ENCODE measurements at regions not wholly inside any gene's neighbourhood (a gene's known extent, or its start where the extent isn't known, plus 50 kb on each side); places are given as distances from the start of the nearest gene placed in this dataset.
A peak's percentile ranks its signal among the peaks of the same experiment; 100 is the strongest.

DNA sequence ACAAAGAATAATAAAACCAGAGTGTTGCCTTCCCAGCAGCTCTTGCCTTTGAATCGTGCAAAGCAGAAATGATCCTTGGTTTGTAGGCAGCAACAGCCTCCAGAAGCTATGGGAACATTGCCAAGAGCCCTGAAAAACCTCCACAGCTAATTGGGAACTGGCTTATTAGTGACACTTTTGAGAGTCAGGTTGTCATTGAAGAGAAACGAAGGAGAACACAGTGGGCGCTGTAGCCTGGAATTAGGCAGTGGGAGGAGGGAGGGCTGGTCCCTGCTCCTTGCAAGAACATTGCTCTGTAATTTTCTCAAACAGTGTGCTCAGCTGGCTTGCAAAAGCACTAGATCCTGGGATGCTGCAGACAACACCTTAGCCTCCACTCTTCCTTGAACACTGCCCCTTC, 331.5 kb upstream of the EMCN start:
- H3K4me2 ChIP-seq (ENCODE audit: low read length), result no peak overlapping the region
- H3K79me2 ChIP-seq (ENCODE audit: low read length), result no peaks in the 10 kb centered on the region
- no peaks in the 10 kb centered on the region for H3K9me2 ChIP-seq (replicated peaks; ENCODE audit: low read length)
- no peak overlapping the region for H3K27ac ChIP-seq (ENCODE audit: low read length)
- no peaks in the 10 kb centered on the region for H3K9me3 ChIP-seq (ENCODE audit: low read length)
- no peak overlapping the region for H3K9ac ChIP-seq (ENCODE audit: low read length)
- H3K36me3 ChIP-seq (ENCODE audit: low read depth, low read length), result no peaks in the 10 kb centered on the region
- no peak overlapping the region for H2AFZ ChIP-seq (ENCODE audit: low read length)
- no peak for ATAC-seq
- BruUV-seq (replicated peaks), result no TSS peak
- H3K4me3 ChIP-seq (ENCODE audit: low read length), result no peak overlapping the region
- H3F3A ChIP-seq (ENCODE audit: low read length, unreplicated experiment), result no peaks in the 10 kb centered on the region
- H3K4me1 ChIP-seq (ENCODE audit: insufficient read depth, low read length), result no peaks in the 10 kb centered on the region
- TF ChIP-seq EZH2phosphoT487 (IDR thresholded peaks at IDR 0.05; ENCODE audit: borderline replicate concordance, low read length) (no peak), EZH2 (IDR thresholded peaks at IDR 0.05; ENCODE audit: low read length, unreplicated experiment) (no peak), CTCF (conservative IDR thresholded peaks at IDR 0.05; ENCODE audit: low read depth, low read length) (no peak)
- POLR2A ChIA-PET (ENCODE audit: unreplicated experiment), result no interaction called here
- no peak for DNase-seq
- intact Hi-C loops (cut with micrococcal nuclease), result no loop called here
- no peaks in the 10 kb centered on the region for H3K27me3 ChIP-seq (ENCODE audit: low read length)
- no peaks in the 10 kb centered on the region for H4K20me1 ChIP-seq (ENCODE audit: low read length)
- CTCF ChIA-PET, result interaction anchor here (0.7 kb wide), 1 partner anchor 88 kb away, joined by 3 read pairs; no protein-coding TSS in a partner anchor

DNA sequence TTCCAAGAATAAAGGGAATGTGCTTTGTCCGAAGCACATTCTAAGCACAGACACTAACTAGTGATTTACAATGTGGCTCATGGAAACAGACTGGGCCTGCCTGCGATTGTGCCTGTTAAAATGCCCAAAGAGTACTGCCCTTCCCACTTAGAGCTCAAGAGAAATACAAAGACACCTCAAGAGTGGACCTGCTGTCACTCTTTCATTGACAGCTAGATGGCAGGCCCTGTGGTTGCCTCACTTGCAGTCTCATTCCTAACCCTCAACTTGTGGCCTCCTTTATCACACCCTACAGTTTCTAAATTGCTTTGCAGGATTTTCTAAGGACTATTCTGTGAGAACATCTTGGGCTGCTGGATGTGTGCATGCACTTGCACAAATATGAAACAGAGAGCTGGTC, 331.0 kb upstream of the EMCN start:
- H3K36me3 ChIP-seq (ENCODE audit: low read depth, low read length), result no peaks in the 10 kb centered on the region
- no TSS peak for BruUV-seq (replicated peaks)
- intact Hi-C loops (cut with micrococcal nuclease), result no loop called here
- no peaks in the 10 kb centered on the region for H3K27me3 ChIP-seq (ENCODE audit: low read length)
- no peaks in the 10 kb centered on the region for H3K9me2 ChIP-seq (replicated peaks; ENCODE audit: low read length)
- DNase-seq (peak; percentile 9), ATAC-seq (0 out of 2 replicates have a peak, but pooled peaks have one; percentile 42)
- H3K9me3 ChIP-seq (ENCODE audit: low read length), result no peaks in the 10 kb centered on the region
- H4K20me1 ChIP-seq (ENCODE audit: low read length), result no peaks in the 10 kb centered on the region
- TF ChIP-seq CTCF (conservative IDR thresholded peaks at IDR 0.05; ENCODE audit: low read depth, low read length) (peak; percentile 38; the same call in 1 of the 2 replicates), EZH2 (IDR thresholded peaks at IDR 0.05; ENCODE audit: low read length, unreplicated experiment) (no peak), EZH2phosphoT487 (IDR thresholded peaks at IDR 0.05; ENCODE audit: borderline replicate concordance, low read length) (no peak)
- no peaks in the 10 kb centered on the region for H3K4me1 ChIP-seq (ENCODE audit: insufficient read depth, low read length)
- ChIA-PET CTCF (interaction anchor here (0.6 to 0.7 kb wide), 2 partner anchors 89 to 171 kb away, joined by 3 to 7 read pairs; no protein-coding TSS in a partner anchor), POLR2A (ENCODE audit: unreplicated experiment) (no interaction called here)
- no peak overlapping the region for H2AFZ ChIP-seq (ENCODE audit: low read length)
- H3K4me3 ChIP-seq (ENCODE audit: low read length), result no peak overlapping the region
- no peak overlapping the region for H3K4me2 ChIP-seq (ENCODE audit: low read length)
- H3K9ac ChIP-seq (ENCODE audit: low read length), result no peak overlapping the region
- H3F3A ChIP-seq (ENCODE audit: low read length, unreplicated experiment), result no peaks in the 10 kb centered on the region
- H3K27ac ChIP-seq (ENCODE audit: low read length), result no peak overlapping the region
- no peaks in the 10 kb centered on the region for H3K79me2 ChIP-seq (ENCODE audit: low read length)

GRCh38 chr4:100843910-100844309, 326.1 kb upstream of the EMCN start:
- H2AFZ ChIP-seq (ENCODE audit: low read length), result no peak overlapping the region
- no peaks in the 10 kb centered on the region for H3K9me3 ChIP-seq (ENCODE audit: low read length)
- H3K27me3 ChIP-seq (ENCODE audit: low read length), result no peaks in the 10 kb centered on the region
- H3K9me2 ChIP-seq (replicated peaks; ENCODE audit: low read length), result no peaks in the 10 kb centered on the region
- no peaks in the 10 kb centered on the region for H3K79me2 ChIP-seq (ENCODE audit: low read length)
- H4K20me1 ChIP-seq (ENCODE audit: low read length), result no peaks in the 10 kb centered on the region
- ATAC-seq (no peak), DNase-seq (no peak)
- no peaks in the 10 kb centered on the region for H3F3A ChIP-seq (ENCODE audit: low read length, unreplicated experiment)
- no peak overlapping the region for H3K27ac ChIP-seq (ENCODE audit: low read length)
- H3K4me3 ChIP-seq (ENCODE audit: low read length), result no peak overlapping the region
- POLR2A ChIA-PET (ENCODE audit: unreplicated experiment), result no interaction called here
- no peaks in the 10 kb centered on the region for H3K4me1 ChIP-seq (ENCODE audit: insufficient read depth, low read length)
- no peak for TF ChIP-seq EZH2phosphoT487 (IDR thresholded peaks at IDR 0.05; ENCODE audit: borderline replicate concordance, low read length)
- TF ChIP-seq CTCF (conservative IDR thresholded peaks at IDR 0.05; ENCODE audit: low read depth, low read length), result no peak
- TF ChIP-seq EZH2 (IDR thresholded peaks at IDR 0.05; ENCODE audit: low read length, unreplicated experiment), result no peak
- no peaks in the 10 kb centered on the region for H3K36me3 ChIP-seq (ENCODE audit: low read depth, low read length)
- intact Hi-C loops (cut with micrococcal nuclease), result no loop called here
- no peak overlapping the region for H3K4me2 ChIP-seq (ENCODE audit: low read length)
- H3K9ac ChIP-seq (ENCODE audit: low read length), result no peak overlapping the region
- CTCF ChIA-PET, result no interaction called here
- no TSS peak for BruUV-seq (replicated peaks)
